ENCODE measurements at regions not wholly inside any gene's neighbourhood (a gene's known extent, or its start where the extent isn't known, plus 50 kb on each side); places are given as distances from the start of the nearest gene placed in this dataset.

GRCh38 chr3:145471976-145472375, 689.0 kb downstream of the PLOD2 start:
- TF ChIP-seq POLR2A (IDR thresholded peaks at IDR 0.05), result no peak
- TF ChIP-seq CTCF (IDR thresholded peaks at IDR 0.05), result no peak

Data from body of pancreas (tissue), 4 donors.